Endothelial cell of umbilical vein (primary cell): ENCODE measurements at regions not wholly inside any gene's neighbourhood (a gene's known extent, or its start where the extent isn't known, plus 50 kb on each side); places are given as distances from the start of the nearest gene placed in this dataset.
"Not testable (repeated sequence)": the region's sequence is repeated elsewhere in the genome, so short reads cannot be mapped to it uniquely, and the experiment has no call there.

ENCODE experiments used
- BruUV-seq: library from RNA; stranded (reverse); fragments of 400-500 nt; replicated peaks from 2 replicates; lab custom pipeline; 2021; lab: Mats Ljungman, UMichigan
- CTCF ChIA-PET: fragments of 300-600, 350-600 bp; sonication (Branson Sonifier 250); formaldehyde crosslinking; loops from one replicate; lab custom pipeline; 2021; ENCODE audit warnings: antibody characterized with exemption, inconsistent platforms; lab: Charles Lee
- POLR2A ChIA-PET: fragments of 300-600, 350-600 bp; sonication (Branson Sonifier 250); formaldehyde crosslinking; loops from one replicate; lab custom pipeline; 2021; ENCODE audit warnings: antibody characterized with exemption, inconsistent platforms; lab: Charles Lee
- DNase-seq: peaks from one replicate; pipeline ENCODE4 v3.0.0-alpha.2; 2011; ENCODE audit warnings: low read depth, low spot score
- FAIRE-seq: peaks from 2 replicates; lab custom pipeline; 2011; peaks lifted over from hg19 to GRCh38; lab: Jason Lieb, UNC
- H2AFZ ChIP-seq: 2 replicates; pipeline ENCODE4 v1.6.0; 2012; ENCODE audit warnings: low read depth, low read length, control low read depth, inconsistent platforms
- H3K27ac ChIP-seq: 2 replicates; pipeline ENCODE4 v1.5.1; 2011; ENCODE audit warnings: low read depth, mild to moderate bottlenecking, control low read depth, low read length, moderate library complexity; ENCODE audit not compliant: insufficient read depth
- H3K27me3 ChIP-seq, 2 experiments: 2 replicates each; pipeline versions ENCODE4 v1.6.0 to v1.6.1; 2011; ENCODE audit warnings: low read length in 2 of 2, mixed read lengths in 1 of 2; ENCODE audit not compliant: control insufficient read depth in 2 of 2, insufficient read depth in 2 of 2
- H3K36me3 ChIP-seq, 2 experiments: 2 replicates in 1 of 2; 3 replicates in 1 of 2; pipeline ENCODE4 v1.5.1; 2011; ENCODE audit warnings: low read length in 2 of 2, mild to moderate bottlenecking in 1 of 2, moderate library complexity in 1 of 2; ENCODE audit not compliant: control insufficient read depth in 2 of 2, insufficient read depth in 2 of 2; ENCODE audit errors: extremely low read depth in 1 of 2
- H3K4me1 ChIP-seq: 3 replicates; pipeline ENCODE4 v1.5.1; 2011; ENCODE audit warnings: mild to moderate bottlenecking, low read length; ENCODE audit not compliant: control insufficient read depth, insufficient read depth; ENCODE audit errors: extremely low read depth
- H3K4me2 ChIP-seq: 2 replicates; pipeline ENCODE4 v1.6.1; 2011; ENCODE audit warnings: low read length, control low read depth, mixed read lengths; ENCODE audit not compliant: insufficient read depth
- H3K4me3 ChIP-seq, 3 experiments: fragments of 200-600 bp in 1 of 3; sonication (generic), shearing (Covaris generic) in 1 of 3; replicated peaks in 1 of 3; 2 replicates each; pipeline ENCODE4 v1.5.1; 2011 to 2016; ENCODE audit warnings: control low read depth in 3 of 3, low read length in 3 of 3, mild to moderate bottlenecking in 2 of 3, inconsistent platforms in 1 of 3, low read depth in 1 of 3, moderate library complexity in 1 of 3; ENCODE audit not compliant: insufficient read depth in 1 of 3
- H3K79me2 ChIP-seq: 2 replicates; pipeline ENCODE4 v1.6.0; 2012; ENCODE audit warnings: low read length, inconsistent platforms; ENCODE audit not compliant: control insufficient read depth, insufficient read depth
- H3K9ac ChIP-seq: replicated peaks from 2 replicates; pipeline ENCODE3; 2011; ENCODE audit warnings: low read length, control low read depth; ENCODE audit not compliant: insufficient read depth; ENCODE audit errors: extremely low read depth
- H3K9me1 ChIP-seq: replicated peaks from 3 replicates; pipeline ENCODE4 v1.6.0; 2011; ENCODE audit warnings: mild to moderate bottlenecking, low read length; ENCODE audit not compliant: control insufficient read depth, insufficient read depth; ENCODE audit errors: extremely low read depth
- H3K9me3 ChIP-seq: replicated peaks from 2 replicates; pipeline ENCODE4 v1.5.1; 2012; ENCODE audit warnings: low read length, inconsistent platforms; ENCODE audit not compliant: control insufficient read depth, insufficient read depth
- H4K20me1 ChIP-seq: replicated peaks from 2 replicates; pipeline ENCODE3; 2011; ENCODE audit warnings: mild to moderate bottlenecking, low read length; ENCODE audit not compliant: control insufficient read depth, insufficient read depth; ENCODE audit errors: extremely low read depth
- CTCF ChIP-seq, 2 donors: IDR thresholded peaks; 1 replicate in 1 of 2; 2 replicates in 1 of 2; pipeline ENCODE4 v1.5.1; 2011; ENCODE audit warnings: low read length in 2 of 2, mild to moderate bottlenecking in 2 of 2, moderate library complexity in 2 of 2, control low read depth in 1 of 2, inconsistent platforms in 1 of 2, low read depth in 1 of 2; ENCODE audit not compliant: insufficient read depth in 1 of 2; ENCODE audit errors: extremely low read depth in 1 of 2
- dilution Hi-C: fragments of 300-500 bp; cut with MboI; formaldehyde crosslinking; loops from one replicate; pipeline ENCODE4 v1.15.0; 2019; ENCODE audit warnings: low sequenced_read_pairs; ENCODE audit not compliant: extremely low pct_ligation_motif_present
- intact Hi-C: fragments of 100-400 bp; cut with micrococcal nuclease; formaldehyde crosslinking; loops from one replicate; pipeline ENCODE4 v1.10.0; 2022

- H3K27ac ChIP-seq, H3K79me2 ChIP-seq, H4K20me1 ChIP-seq, FAIRE-seq, H3K9ac ChIP-seq, H3K9me1 ChIP-seq, BruUV-seq, H3K4me2 ChIP-seq, POLR2A ChIA-PET, H3K27me3 ChIP-seq, dilution Hi-C loops, H3K4me3 ChIP-seq, H2AFZ ChIP-seq, H3K4me1 ChIP-seq, H3K9me3 ChIP-seq, H3K36me3 ChIP-seq: not testable (repeated sequence)
- peak; percentile 60 for DNase-seq
- peak; percentile 41 to 75 for TF ChIP-seq CTCF (IDR thresholded peaks at IDR 0.05; ENCODE audit: extremely low read depth in 1 of 2, insufficient read depth in 1 of 2, low read depth in 1 of 2, low read length in 2 of 2)
- intact Hi-C loops = loop anchor here (1.0 kb wide), 2 partner anchors 91 to 138 kb away; no protein-coding TSS in a partner anchor
- CTCF ChIA-PET = interaction anchor here (0.5 to 2.4 kb wide), 28 partner anchors 14 to 419 kb away, joined by 3 to 106 read pairs (median 4); no protein-coding TSS in a partner anchor
Observed at GRCh38 chr12:9468998-9469397, 138.7 kb downstream of the KLRB1 start.

DNA sequence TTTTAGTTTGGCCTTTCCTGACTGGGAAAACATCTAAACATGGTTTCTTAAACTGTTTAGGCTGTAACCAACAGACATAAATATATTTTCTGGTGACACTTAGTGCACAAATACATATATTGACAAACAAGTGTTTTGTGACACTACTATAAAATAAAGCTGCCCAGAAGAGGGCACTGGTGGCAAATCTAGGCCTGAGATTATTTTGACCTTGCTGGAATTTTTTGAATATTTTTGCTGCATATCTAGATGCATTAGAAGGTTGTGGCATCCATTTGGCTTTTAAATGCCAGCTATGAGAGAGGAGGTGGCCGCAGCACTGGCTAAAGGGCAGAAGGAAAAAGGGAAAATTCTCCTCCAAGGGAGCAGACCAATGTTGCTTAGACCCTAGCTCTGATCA, 139.6 kb downstream of the KLRB1 start:
- H3K36me3 ChIP-seq, H4K20me1 ChIP-seq, H2AFZ ChIP-seq, H3K9ac ChIP-seq, FAIRE-seq, H3K4me1 ChIP-seq, H3K27ac ChIP-seq, intact Hi-C loops, H3K4me3 ChIP-seq, dilution Hi-C loops, H3K4me2 ChIP-seq, H3K9me1 ChIP-seq, H3K27me3 ChIP-seq, BruUV-seq, H3K9me3 ChIP-seq, H3K79me2 ChIP-seq, POLR2A ChIA-PET, DNase-seq: not testable (repeated sequence)
- CTCF ChIA-PET = interaction anchor here (1.4 to 2.4 kb wide), 8 partner anchors 89 to 404 kb away, joined by 3 to 106 read pairs (median 10); no protein-coding TSS in a partner anchor
